GM21825 (cell line): ENCODE measurements at regions not wholly inside any gene's neighbourhood (a gene's known extent, or its start where the extent isn't known, plus 50 kb on each side); places are given as distances from the start of the nearest gene placed in this dataset.

Experiments used
- ATAC-seq: cut with Tn5 transposase; IDR thresholded peaks from one replicate; pipeline ENCODE4 v1.9.1; 2021; ENCODE audit warnings: mild to moderate bottlenecking, moderate library complexity; ENCODE audit not compliant: unreplicated experiment

DNA sequence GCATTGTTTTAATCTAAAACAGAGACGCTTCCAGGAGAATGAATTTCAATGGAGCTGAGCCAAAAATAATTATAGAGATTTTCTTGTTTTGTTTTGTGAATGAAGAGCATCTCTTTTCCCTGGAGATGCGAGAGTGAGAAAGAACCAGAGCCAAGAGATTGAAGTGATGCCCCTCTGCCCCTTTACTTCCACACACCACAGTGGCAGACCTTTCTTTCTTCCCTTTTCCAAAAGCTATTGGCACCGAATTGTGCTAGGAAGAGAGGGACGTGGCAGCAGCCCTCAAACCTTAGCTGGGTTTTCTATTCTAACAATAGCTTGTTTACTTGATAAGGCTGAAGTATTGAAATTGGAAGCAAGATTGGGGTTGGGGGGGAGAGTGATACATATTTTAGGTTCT lies 133.0 kb upstream of the TMEM161B start:
- ATAC-seq, result no peak

DNA sequence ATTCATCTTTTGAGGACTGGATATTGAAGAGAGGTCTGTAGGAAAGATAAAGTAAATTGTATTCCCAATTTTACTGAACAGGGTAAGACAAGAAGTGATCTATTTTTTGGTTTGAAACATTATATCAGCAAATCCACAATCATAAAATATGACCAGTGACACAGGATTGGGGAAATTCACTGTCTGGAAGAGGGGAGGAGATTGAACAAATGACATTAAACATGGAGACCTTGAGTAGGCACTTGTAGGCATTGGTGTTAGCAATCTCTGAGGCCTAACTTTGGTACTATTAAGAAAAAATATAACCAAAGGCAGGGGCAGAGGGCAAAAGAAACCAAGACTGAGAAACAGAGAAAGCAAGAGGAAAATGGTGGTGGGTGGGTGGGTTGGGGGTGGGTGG lies 132.6 kb upstream of the TMEM161B start:
- no peak for ATAC-seq

DNA sequence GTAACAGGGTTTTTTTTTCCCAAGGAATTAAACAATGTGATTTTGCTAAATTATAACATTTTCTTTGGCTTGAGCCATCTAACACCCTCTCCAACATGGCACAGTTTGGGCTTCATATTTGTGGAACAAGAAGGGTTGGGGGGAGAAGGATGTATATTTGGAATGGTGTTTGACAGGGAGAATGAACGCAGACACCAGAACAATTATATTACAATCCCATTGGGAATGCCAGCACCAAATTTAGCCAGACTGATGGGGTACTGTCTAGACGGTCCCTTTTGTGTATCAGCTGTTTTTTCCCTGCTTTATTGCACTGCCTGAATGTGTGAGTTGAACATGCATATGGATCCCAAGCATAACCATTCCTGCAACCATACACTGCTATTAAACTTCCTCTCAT lies 130.9 kb upstream of the TMEM161B start:
- no peak for ATAC-seq

DNA sequence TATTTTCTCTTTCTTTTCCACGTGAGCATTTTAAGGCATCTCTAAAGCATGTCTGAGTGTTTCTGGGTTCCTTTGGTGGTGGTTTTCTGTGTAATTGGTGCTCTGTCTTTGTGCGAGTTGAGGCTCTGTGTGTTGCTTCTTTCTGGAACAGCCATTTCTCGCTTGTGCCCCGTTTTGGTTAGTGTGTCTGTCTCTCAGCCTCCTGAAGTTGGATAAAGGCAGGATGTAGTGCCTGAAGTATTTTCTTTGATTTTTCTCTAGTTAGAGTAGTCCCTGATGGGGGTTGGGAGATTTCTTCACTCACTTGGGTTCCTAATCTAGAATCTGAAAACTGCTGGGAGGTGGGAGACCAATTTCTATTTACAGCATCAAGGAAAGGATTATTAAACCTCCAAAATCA lies 129.7 kb upstream of the TMEM161B start:
- no peak for ATAC-seq

DNA sequence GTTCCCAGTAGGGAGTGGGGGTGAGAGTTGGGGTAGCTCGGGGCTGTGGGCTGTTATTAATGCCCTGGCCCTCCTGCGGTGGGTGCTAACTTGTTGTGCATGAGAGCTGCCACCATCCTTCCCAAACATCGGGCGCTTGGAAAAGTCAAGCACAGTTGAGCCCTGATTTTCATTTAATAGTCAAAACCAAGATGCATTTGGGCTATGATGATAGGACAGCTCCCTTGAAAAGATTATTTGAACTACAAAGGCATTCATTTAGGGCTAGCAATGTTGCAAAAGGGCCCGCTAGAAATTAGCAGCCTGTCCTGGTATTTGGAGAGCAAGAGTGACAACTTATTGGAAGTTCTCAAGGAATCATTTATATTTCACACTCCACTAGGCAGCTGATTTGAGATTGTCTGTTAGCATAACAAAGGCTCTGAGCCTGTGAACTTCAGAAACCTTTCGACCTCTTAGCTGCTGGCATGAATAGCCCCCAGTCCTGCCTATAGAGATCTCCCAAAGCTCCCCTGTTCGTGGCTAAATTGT lies 128.2 kb upstream of the TMEM161B start:
- ATAC-seq, result no peak

DNA sequence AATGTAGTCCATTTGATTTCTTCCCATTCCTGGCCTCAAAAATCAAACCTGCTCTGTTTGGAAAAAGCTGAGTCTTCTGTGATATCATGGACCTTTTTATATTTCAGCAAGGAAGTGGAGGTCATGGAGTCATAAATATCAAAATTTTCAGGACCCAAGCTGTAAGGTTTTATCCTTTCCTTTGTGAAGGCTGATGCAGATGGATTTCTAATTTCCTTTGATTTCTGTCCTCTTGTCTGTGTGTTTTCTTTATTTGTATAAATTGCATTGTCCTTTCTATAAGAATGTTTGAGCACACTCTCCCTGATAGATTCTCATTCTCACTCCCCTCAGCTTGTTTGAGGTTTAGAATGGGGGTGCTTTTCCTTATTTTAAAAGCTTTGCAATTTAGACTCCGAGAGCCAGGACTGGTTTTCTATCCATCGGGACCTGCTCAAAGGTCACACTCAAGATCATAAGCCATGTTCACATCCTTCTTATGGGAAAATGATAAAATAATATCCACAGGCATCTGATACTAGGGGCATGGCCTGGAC lies 127.4 kb upstream of the TMEM161B start:
- no peak for ATAC-seq

DNA sequence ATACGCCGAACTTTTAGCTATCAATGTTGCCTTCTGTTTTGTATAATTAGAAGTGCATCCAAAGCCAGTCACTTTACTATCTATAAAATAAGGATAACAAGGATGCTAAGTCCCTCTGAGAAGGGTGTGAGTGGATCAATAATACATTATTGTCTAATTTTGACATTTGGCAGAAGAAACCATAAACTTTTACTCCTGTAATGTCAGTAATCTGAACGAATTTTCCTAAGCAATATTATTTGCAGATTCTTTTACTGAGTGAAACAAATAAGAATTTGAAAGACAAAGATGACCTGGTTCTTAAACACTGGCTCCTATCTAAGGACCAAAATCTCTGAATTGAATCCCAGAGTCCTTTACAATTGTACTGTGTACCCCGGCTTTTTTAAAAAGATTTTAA lies 126.6 kb upstream of the TMEM161B start:
- no peak for ATAC-seq

DNA sequence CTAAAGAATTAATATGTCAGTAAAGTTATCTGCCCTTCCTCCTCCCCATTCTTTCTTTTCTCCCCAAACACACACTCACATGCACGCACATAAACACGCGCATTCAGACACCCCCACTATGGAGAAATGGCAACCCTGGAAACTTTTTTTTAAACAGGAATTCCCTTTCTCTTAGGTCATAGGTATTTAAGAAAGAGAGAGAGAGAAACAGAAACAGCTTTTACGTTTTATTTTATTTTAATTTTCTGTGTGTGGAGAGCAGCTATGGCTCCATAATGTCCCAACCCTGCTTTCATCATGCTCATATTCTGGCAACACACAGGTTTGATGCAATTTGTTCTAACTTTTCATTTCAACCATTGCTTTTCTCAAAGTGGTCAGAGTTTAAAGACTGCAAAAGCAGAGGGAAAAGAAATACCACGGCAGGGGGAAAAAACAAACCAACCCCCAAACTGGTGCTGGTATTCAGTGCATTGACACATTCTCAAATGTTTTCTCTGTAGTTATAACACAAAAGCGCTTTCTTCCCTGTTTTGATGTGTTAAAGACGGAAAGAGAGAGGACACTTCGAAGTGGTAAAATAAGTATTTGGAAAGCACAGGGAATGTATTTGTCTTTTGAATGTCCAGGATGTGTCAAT lies 126.0 kb upstream of the TMEM161B start:
- no peak for ATAC-seq

DNA sequence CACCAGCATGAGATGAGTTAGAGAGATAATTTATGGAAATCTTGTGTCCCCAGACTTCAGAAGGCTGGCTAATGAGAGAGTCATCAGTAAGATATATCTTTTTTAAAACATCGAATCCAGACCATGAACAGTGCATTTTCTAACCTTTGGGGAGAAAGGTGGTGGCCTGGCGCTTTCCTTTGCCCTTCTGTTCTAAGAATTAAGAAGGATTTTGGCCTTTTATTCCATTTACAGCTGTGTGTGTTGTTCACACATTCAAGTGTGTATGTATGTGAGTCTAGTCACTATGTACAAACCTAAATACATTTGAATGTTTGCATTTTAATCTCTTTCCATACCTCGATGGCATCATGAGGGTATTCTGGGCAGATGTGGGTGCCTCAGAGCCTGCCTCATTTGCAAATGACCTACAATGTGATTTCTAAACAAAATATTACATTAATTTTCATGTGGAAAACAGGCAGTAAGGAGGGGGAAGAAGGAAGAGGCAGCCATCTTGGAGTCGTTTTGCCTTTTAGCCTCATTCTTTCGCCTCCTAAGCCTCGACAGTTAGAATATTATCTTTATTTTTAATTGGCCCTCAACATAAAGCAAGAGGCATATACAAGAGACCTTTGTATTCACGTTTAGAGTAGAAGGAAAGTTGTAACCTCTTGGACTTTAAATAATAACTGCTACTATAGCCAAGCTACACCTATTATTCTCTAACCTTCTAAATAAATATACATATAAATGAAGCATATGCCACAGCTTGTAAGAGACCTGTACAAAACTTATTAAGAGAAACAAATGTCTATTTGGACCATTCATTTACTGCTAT lies 125.3 kb upstream of the TMEM161B start:
- ATAC-seq, result no peak

DNA sequence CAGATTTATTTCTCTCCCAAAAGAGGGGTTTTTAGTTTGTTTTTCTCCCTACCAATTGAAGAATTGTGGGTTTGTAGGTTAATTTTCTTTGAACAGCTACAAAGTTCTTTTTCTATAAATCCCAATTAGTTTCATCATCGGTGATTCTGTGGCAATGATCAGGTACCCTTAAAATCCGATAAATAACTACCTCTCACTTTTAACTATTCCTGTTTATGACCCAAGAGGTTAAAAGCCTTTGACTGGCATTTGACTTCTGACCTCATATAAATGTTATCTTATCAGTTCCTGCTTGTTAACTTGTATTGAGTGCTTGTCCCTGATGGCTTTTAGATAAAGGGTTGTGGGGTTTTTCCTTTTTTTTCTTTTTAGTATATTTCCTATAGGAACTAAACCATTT lies 124.4 kb upstream of the TMEM161B start:
- no peak for ATAC-seq

DNA sequence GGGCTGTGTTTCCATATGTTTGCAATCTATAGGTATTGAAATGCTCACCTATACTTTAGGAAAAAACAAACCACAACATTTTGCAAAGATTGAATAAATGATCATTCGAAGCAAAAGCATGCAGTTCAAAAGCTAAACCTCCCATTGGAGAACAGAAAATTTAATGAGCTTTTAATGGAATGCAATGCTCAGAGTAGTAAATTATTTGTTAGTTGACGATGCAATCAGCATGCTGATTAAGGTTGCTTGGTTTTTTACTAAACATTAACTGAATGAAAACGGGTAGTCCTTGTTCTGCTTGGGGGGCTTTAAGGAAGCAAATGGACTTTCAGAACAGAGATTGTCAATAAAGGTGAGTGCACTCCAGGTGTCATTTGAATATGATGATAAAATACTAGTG lies 123.3 kb upstream of the TMEM161B start:
- no peak for ATAC-seq

DNA sequence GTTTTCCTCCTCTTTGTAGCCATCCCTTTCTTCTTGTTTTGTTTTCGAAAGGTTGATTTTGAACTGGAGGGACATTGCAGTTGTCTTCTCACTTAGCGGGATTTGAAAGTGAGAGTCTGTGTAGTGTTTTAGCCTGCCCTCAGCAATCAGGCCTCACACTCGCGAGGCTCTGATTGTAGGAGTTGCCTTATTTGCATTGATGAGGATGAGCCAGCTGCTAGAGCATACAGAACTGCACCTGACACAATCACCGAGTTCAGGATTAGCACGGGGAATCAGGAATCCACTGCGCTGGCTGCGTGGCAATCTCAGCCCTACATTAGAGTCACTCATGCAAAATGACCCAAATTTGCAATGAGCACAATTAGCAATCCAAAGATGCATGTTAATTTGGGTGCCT lies 122.5 kb upstream of the TMEM161B start:
- ATAC-seq, result no peak

DNA sequence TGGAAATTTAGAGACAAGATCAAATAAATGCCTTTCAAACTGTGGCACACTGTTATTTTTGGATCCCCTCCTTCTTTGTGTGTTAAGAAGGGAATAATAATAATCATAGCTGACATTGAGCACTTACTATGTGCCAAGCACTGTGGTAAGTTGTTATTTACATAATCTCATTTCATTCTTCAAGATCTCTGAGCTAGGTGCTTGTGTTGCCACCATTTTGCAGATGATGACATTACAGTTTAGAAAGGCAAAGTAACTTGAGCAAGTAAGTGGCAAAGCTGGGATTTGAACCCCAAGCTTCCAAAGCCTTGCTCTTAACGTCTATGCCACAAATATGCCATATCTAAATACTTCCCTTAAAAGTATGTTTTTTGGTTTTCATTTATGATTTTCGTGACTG lies 121.8 kb upstream of the TMEM161B start:
- ATAC-seq, result no peak

DNA sequence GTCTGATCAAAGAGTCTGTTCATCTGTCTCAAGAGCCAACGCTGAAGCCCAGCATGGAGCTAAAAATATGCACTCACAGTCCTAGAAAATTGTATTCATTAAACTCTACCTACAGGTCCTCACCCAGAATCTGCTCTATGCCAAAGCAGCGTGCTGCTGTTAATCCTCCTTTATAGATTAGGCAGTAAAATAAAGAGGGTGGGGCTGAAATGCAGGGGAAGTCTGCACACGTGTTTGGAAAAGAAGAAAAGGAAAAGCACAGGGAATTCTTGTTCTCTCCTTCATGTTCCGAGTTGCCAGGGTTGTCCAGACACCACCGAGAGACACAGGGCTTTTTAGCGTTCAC lies 121.4 kb upstream of the TMEM161B start:
- no peak for ATAC-seq

DNA sequence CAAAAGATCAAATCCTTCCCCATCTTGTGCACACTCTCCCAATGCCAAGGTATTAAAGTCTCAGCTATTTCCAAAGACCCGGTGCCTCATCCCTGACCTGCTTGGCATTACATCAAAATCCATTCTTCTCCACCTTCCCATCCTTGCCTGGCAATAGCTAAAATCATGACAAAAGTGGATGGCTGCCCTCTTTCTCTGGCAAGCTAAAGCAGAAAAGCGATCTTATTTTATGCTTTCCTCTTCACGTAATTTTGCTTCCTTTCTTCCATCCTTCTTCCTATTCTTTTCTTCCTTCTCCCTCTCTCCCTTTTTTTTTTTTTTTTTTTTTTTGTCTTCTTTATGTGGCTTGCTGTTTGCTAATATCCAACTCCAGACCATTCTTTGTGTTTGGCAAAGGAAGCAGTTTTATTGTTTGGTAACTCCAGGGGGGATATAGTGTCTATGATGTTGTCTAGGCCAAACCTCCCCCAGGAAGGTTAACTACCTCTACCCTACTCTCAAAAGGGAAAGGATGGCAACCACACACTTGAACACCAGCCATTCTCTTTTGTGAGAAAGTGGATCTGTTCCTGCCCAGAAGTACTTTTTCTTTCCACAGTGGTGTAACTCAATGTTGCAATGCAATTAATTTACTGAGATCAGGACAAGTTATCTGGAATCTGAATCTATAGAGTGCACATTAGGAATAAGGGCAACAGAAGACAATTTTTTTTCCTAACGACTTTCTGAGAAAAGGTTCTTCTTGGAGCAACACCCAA lies 120.9 kb upstream of the TMEM161B start:
- no peak for ATAC-seq

DNA sequence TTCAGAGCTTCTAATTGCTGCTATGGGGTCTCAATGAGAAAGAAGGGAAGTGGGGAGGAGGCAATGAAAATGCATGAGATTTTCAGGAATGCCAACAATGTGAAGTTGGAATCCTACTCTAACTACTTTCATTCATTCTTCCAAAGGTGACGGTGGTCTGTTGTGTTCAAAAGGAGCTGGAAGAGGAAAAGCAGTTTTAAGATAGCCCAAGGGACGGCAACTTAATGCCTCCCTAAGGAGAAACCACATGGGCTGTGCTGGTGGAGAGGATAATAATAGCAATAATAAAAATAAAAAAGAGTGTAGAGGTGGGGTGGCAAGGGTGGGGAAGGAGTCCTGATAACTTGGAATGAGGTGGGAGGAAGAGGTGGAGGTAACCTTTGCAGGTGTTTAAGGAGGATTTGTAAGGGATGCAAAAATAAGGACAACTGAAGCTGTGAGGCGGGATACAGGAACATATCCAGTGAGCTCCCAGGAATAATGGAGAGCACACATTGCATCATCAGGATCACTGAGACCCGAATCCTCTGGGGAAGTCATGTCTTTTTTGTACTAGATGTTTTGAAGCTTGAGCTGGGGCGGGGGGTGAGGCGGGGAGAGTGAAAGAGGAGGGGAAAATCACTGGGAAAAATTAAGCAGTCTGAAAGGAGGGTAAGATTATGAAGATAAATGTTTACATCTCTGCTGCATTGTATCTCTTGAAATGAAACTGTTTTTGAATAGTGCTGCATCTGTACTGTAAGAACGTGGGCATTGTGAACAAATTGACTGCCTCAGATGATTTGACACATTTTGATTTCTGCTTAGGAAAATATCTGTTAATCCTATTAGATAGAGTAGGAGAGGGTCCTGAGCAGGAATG lies 120.1 kb upstream of the TMEM161B start:
- ATAC-seq, result no peak

DNA sequence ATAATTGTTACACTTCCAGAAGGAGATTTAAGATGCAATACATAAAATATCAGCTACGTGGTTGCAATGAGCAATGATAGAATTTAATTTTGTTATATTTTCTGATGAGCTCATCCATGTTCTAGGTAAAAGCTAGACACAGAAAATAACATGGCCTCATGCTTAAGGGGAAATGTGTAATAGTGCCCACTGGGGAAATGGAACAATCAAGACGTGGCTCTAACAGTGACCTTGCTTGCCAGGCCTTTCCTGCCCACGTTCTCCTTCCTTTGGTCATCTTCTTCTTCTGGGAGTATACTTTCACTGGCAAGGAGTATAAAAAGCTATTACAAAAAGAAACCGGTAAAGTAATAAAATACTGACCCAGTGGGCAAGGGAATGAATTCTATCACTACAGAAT lies 116.2 kb upstream of the TMEM161B start:
- ATAC-seq, result no peak

DNA sequence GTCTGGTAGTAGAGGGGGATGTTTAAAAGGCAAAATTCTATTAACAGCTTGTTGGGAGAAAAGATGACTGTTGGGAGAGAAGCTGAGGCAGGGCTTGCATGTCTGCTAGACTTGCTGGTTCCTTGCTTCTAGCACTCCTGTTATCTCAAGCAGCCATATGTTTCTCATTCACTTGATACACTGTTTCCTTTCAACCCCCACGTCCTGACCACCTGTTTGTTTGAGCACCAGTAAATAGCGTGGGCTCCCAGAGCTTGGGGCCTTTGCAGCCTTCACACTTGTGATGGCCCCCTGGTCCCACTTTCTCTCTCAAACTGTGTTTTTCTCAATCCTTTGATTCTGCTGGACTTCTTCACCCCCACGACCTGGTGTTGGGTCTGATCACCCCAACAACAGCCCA lies 111.7 kb upstream of the TMEM161B start:
- ATAC-seq, result no peak

DNA sequence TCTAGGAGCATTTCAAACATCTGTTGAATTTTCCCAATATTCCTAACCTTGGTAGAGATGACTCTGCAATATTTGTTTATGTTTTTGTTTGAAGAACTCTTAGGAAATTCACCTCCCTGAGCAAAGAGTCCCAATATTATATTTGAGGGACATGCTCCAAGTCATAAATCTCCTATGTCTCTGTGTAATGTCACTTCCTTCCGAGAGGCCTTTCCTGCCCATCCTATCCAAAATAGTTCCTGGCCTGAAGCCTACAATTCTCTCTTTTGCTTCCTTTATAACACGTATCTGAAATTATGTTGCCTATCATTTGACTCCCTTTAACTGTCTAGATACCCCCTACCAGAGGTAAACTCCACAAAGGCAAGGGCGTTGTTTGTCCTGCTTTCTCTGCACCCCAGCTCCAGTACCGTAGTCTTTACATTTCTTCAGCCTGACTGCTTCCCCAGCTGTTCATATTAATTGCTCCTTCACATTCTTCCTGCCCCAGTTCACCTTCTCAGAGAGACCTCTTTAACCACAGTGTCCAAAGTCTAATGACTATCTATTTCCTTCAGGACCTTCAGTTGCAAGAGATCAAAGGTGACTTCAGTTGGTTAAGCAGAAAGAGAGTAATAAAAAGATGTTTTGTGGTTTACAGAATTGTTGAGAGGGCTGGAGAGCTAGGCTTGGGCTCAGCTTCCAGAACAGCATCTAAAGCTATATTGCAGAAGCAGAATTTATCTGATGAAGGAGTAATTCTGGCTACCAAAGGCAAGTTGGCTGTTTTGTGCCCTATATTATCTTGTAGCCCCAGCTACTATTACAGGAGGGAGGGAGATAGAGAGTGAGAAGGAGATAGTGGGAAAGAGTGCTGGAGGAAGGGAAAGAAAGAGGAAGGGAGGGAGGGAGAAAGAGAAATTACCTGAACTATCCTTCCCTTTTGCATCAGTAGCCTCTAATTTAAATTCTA lies 109.3 kb upstream of the TMEM161B start:
- no peak for ATAC-seq

DNA sequence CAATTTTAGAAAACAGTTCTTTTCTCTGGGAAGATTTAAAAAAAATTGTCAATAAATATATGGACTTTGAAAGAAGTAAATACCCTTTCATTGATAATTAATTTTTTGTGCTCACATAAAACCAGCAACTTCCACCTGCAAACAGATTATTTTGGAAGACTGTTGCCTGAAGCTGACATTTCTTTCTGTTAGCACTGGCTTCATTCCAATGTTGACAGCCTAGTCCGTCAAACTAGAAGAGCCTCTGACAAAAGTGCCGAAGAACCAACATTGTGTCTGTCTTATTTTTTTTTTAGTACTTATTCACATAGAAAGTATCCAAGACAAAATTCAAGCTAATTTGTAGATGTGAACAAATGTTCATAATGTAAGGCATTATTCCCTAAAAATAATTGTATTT lies 108.6 kb upstream of the TMEM161B start:
- no peak for ATAC-seq
